Dermis microvascular lymphatic vessel endothelial cell (primary cell): ENCODE measurements at regions not wholly inside any gene's neighbourhood (a gene's known extent, or its start where the extent isn't known, plus 50 kb on each side); places are given as distances from the start of the nearest gene placed in this dataset.

ENCODE experiments used
- DNase-seq, 2 donors: peaks; one replicate each; pipeline versions ENCODE4 v3.0.0 to v3.0.0-alpha.2; 2010; ENCODE audit warnings: low read depth in 2 of 2

DNA sequence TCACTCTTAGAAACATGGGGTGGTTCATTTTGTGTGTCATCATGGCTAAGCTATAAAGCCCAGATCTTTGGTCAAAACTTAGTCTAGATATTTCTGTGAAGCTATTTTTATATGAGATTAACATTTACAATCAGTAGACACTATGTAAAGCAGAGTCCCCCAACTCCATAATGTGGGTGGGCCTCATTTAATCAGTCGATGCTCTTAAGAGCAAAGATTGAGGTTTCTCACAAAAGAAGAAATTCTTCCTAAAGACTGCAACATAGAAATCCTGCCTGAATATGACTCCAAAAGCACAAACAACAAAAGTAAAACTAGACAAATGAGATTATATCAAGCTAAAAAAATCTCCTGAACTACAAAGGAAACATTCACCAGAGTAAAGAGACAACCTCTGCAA, 642.2 kb downstream of the DIAPH3 start:
- no peak for DNase-seq

DNA sequence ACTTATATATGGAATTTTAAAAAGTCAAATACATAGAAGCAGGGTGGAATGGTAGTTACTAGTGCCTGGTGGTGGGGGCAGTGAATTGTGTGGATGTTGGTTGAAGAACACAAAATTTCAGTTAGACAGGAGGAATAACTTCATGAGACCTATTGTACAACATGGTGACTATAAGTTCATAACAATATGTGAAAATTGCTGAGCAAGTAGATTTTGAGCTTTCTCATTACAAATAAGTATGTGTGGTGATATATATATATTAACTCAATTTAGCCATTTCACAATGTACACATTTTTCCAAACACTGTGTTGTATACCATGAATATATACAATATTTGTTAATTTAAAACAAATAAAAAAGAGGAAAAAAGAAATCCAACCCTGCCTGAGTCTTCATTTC, 641.1 kb downstream of the DIAPH3 start:
- DNase-seq, result no peak

DNA sequence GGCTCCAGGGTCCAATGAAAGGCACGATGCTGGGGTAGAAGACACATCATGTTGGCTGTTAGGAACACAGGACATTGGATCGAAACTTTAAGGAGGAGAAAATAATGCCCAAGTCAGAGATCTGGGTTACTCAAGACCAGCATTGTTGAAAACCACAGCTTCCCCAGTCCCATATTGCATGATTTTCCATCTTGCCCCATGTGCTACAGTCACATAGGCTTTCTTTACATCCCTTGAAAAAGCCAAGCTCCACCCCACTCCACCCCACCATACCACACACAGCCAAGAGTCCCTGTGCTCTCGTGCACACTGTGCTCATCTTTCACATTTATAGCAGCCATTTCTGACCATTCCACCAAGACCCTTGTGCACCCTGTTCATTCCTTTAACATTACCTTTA, 636.2 kb downstream of the DIAPH3 start:
- DNase-seq, result no peak

GRCh38 chr13:59531571-59532091, 632.1 kb downstream of the DIAPH3 start:
- peak; percentile 98 to 99 for DNase-seq

DNA sequence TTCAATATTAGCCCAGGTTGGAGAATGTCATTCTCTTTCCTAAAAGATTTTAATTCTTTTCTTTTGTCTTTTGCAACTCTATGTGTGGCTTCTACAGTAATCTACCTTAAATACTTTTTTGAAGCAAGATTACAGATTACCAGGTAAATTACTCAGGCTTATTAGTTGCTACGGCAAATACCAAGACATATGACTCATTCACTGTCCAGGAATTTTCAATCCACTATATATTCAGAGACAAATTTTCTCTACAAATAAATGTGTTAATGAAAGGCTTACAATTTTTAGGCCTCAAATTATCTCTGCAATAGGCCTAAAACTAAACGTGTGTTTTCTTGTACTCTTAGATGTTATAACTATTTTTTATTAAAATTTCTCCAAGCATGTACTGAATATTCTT, 631.3 kb downstream of the DIAPH3 start:
- peak in 1 of 2 donors; percentile 38 for DNase-seq

- DNase-seq, result peak; percentile 79 to 97
Measured at GRCh38 chr13:59533561-59534555, 629.9 kb downstream of the DIAPH3 start.

DNA sequence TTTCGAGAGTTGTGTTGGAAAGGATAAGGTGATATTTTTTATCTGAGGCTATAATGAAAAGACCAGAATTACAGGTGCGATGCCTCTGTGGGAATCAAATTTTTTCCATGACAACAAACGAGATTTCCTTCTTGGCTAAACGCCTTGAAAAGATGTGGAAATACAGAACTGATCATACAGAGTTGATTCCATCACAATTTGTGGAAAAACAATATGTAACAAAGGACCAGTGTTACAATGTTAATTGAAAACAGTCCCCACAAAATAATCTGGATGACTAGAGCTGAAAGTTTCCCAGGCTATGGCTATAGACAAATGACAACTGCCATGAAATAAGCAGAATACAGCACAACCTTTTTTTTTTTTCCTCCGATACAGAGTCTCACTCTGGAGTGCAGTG, 628.9 kb downstream of the DIAPH3 start:
- DNase-seq, result peak; percentile 79 to 92

DNA sequence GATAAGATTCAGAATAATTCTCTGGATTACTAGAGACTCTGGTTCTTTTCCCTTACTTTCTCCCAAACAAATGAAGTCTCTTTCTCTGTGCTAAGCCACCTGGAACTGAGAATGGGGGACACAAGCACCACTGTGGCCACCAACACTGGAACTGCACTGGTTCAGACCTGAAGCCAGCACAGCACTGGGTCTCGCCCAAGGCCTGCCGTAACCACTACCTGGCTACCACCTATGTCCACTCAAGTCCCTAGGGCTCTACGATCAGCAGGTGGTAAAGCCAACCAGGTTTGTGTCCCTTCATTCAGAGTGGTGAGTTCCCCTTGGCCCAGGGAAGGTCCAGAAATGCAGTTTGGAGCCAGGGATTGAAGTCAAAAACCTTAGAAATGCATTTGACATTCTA, 626.2 kb downstream of the DIAPH3 start:
- no peak for DNase-seq

DNA sequence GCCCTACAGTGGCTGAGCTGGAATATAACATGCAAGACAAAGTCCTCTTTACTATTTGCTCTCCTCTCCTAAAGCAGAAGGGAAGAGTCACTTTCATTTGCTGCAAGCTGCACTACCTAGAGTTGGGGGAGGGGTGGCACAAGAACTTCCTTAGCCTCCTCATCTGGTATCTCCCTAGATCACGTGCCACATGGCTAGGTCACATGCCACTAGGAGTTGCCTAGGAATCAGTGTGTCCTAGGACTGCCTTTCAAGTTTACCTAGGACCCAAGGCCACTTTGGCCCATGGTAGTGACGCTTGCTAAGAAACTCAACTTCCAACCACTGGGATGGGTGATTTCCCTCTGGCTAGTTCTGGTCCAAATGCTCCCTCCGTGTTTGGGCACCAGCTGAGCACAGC, 625.2 kb downstream of the DIAPH3 start:
- no peak for DNase-seq

DNA sequence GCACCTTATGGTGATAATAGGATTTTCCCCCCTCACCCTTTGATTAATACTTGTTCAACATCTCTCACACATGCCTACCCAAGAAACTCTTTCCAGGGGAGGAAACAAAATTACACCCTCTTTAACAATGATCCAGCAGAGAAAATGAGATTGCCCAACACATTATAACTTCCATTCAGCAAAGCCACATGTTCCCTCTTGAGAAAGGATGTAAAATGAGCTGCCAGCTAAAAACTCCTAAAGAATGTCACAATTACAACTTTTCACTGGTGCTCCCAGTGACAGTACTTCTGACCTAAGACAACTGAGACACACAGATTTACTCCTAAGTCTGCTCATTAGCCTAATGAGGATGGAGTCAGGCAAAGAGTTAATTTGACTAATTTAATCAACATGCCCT, 621.4 kb downstream of the DIAPH3 start:
- no peak for DNase-seq

DNA sequence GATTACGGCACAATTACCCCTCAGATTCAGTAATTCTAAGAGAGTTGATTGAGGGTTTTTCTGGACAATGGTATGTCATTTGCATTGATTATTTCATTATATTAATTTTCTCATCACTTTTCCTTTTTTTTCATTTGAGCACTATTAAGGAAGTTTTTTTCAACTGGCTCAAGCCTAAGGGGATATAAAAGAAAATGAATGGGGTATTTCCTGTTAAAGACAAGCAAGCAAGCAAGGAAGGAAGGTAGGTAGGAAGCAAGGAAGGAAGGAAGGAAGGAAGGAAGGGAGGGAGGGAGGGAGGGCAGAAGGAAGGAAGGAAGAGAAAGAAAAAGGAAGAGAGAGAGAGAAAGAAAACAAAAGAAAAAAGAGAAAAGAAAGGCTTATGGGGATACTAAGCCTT, 620.3 kb downstream of the DIAPH3 start:
- DNase-seq, result no peak

DNA sequence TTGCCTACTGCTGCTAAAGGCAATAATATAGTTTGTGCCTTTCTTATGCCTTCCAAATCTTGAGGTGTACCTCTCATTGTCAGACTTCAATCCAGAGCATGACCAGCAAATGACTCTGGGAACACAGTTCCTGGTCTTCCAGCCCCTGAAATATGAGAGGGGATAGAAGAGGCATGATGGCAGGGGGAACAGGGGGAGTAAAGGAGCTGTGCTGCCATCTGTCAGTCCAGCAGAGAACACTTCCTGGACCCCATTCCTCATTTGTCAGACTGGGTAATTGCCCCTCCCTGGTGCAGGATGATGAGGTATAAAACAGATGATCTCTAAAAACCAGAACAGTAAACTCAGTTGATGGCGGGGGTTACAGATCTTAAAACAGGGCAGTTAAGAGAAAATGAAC, 618.7 kb downstream of the DIAPH3 start:
- DNase-seq, result no peak

DNA sequence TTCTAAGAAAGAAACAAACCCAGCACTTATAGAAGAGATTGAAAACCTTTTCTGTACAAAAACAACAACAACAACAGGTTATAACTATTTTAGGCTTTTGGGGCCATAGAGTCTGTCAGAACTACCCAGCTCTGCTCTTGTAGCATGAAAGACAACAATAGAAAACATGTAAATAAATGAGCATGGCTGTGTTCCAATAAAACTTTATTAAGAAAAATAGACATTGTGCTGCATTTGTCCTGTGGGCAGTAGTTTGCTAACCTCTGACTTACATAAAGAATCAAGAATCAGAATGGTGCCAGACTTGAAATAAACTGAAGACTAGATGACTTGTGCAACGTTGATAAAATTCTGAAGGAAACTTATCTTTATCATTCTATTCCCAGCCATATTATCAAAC, 617.5 kb downstream of the DIAPH3 start:
- DNase-seq, result no peak

DNA sequence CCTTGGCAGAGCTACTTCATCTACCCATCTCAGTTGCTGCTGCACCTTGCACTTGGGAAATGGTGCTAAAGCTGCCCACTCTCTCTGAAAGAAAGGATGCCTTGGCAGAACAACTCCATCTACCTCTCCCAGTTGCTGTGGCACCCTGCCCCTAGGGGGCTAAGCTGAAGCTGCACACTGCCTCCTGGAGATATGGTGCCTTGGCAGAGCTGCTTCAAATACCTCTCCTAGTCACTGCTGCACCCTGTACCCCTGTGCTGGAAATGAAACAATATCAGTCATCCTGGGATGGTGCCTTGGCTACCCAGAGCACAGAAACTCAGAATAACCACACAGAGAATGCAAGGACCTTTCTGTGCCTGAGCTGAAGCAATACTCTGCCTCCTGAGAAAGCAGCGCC, 615.8 kb downstream of the DIAPH3 start:
- no peak for DNase-seq

DNA sequence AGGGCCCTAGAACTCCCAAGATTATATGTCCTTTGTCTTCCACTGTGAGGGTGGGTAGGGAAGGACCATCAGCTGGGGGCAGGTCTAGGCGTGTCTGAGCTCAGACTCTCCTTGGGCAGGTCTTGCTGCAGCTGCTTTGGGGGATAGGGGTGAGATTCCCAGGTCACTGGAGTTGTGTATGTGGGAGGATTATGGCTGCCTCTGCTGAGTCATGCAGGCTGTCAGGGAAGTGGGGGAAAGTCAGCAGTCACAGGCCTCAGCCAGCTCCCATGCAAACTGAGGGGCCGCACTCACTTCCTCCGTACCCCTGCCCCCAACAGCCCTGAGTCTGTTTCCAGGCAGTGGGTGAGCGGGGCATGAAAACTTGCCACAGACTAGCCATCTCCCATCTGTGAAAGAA, 600.8 kb downstream of the DIAPH3 start:
- DNase-seq, result no peak

- DNase-seq, result no peak
Measured at GRCh38 chr13:59566561-59566960, 597.2 kb downstream of the DIAPH3 start.

DNA sequence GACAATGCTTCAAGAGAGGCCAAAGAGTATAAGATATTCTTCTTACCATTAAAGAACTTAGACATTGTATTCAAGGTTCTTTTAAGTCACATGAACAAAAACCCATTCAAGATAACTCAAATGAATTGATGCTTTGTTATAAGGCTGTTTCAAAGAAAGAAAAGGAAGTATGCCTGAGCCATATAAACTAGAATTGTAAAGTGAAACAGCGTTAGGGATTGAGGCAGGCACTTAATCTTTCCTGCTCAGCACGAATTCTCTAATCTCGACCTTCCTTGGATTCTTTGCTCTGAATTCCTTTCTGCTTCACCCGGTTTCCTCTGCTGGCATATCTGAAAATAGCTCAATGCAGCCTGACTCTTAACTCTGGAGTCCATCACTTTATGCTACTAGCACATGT, 595.4 kb downstream of the DIAPH3 start:
- no peak for DNase-seq

- no peak for DNase-seq
Measured at GRCh38 chr13:59570204-59570603, 593.5 kb downstream of the DIAPH3 start.

DNA sequence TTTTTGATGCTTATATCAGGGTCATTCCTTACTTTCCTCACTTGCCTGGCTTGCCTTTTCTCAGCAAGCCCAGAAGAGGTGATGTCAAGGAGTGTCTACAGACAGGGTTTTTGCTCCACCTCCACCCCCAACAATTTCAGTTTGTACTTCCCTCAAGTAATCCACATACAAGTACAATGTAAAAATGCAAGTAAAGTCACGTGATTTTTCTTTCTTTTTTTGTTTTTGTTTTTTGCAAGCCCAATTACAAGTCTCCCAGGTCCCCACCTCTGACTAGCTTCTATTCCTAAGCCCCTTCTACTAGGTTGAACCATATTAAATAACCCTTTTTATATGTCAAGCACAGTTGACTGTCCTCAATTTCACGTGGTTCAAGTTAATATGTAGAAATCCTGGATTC, 579.6 kb downstream of the DIAPH3 start:
- no peak for DNase-seq

- DNase-seq, result no peak
Measured at GRCh38 chr13:59584761-59585670, 578.7 kb downstream of the DIAPH3 start.

- no peak for DNase-seq
Measured at GRCh38 chr13:59587030-59587429, 576.7 kb downstream of the DIAPH3 start.
